ENCODE measurements at regions not wholly inside any gene's neighbourhood (a gene's known extent, or its start where the extent isn't known, plus 50 kb on each side); places are given as distances from the start of the nearest gene placed in this dataset.

GRCh38 chr3:102544741-102545140 is 109.9 kb downstream of the ZPLD1 start:
- DNase-seq (ENCODE audit: low read depth), result no peak
- TF ChIP-seq CTCF (conservative IDR thresholded peaks at IDR 0.05; ENCODE audit: low read depth, low read length), result no peak
- no peak overlapping the region for H3K4me3 ChIP-seq (ENCODE audit: low read depth, low read length)

- H3K4me3 ChIP-seq (ENCODE audit: low read depth, low read length), result no peak overlapping the region
- TF ChIP-seq CTCF (conservative IDR thresholded peaks at IDR 0.05; ENCODE audit: low read depth, low read length), result no peak
- DNase-seq (ENCODE audit: low read depth), result no peak
Observed at GRCh38 chr3:102545276-102545675, 110.5 kb downstream of the ZPLD1 start.

GRCh38 chr3:102553876-102554275 is 119.1 kb downstream of the ZPLD1 start:
- no peak overlapping the region for H3K4me3 ChIP-seq (ENCODE audit: low read depth, low read length)
- TF ChIP-seq CTCF (conservative IDR thresholded peaks at IDR 0.05; ENCODE audit: low read depth, low read length), result no peak
- no peak for DNase-seq (ENCODE audit: low read depth)

- TF ChIP-seq CTCF (conservative IDR thresholded peaks at IDR 0.05; ENCODE audit: low read depth, low read length), result no peak
- DNase-seq (ENCODE audit: low read depth), result no peak
- no peak overlapping the region for H3K4me3 ChIP-seq (ENCODE audit: low read depth, low read length)
Observed at GRCh38 chr3:102570511-102570910, 135.7 kb downstream of the ZPLD1 start.

GRCh38 chr3:102571006-102571405 is 136.2 kb downstream of the ZPLD1 start:
- H3K4me3 ChIP-seq (ENCODE audit: low read depth, low read length), result no peak overlapping the region
- no peak for TF ChIP-seq CTCF (conservative IDR thresholded peaks at IDR 0.05; ENCODE audit: low read depth, low read length)
- no peak for DNase-seq (ENCODE audit: low read depth)

GRCh38 chr3:102571720-102572384 is 137.0 kb downstream of the ZPLD1 start:
- no peak for DNase-seq (ENCODE audit: low read depth)
- H3K4me3 ChIP-seq (ENCODE audit: low read depth, low read length), result no peak overlapping the region
- no peak for TF ChIP-seq CTCF (conservative IDR thresholded peaks at IDR 0.05; ENCODE audit: low read depth, low read length)

GRCh38 chr3:102573483-102574028 is 138.7 kb downstream of the ZPLD1 start:
- TF ChIP-seq CTCF (conservative IDR thresholded peaks at IDR 0.05; ENCODE audit: low read depth, low read length), result no peak
- no peak for DNase-seq (ENCODE audit: low read depth)
- no peak overlapping the region for H3K4me3 ChIP-seq (ENCODE audit: low read depth, low read length)
